ENCODE measurements at regions not wholly inside any gene's neighbourhood (a gene's known extent, or its start where the extent isn't known, plus 50 kb on each side); places are given as distances from the start of the nearest gene placed in this dataset.

GRCh38 chr12:25051656-25052195, 102.8 kb upstream of the BCAT1 start:
- ATAC-seq (ENCODE audit: low FRiP score) (no peak), DNase-seq (ENCODE audit: low spot score) (no peak)
- TF ChIP-seq, protein P1, sequence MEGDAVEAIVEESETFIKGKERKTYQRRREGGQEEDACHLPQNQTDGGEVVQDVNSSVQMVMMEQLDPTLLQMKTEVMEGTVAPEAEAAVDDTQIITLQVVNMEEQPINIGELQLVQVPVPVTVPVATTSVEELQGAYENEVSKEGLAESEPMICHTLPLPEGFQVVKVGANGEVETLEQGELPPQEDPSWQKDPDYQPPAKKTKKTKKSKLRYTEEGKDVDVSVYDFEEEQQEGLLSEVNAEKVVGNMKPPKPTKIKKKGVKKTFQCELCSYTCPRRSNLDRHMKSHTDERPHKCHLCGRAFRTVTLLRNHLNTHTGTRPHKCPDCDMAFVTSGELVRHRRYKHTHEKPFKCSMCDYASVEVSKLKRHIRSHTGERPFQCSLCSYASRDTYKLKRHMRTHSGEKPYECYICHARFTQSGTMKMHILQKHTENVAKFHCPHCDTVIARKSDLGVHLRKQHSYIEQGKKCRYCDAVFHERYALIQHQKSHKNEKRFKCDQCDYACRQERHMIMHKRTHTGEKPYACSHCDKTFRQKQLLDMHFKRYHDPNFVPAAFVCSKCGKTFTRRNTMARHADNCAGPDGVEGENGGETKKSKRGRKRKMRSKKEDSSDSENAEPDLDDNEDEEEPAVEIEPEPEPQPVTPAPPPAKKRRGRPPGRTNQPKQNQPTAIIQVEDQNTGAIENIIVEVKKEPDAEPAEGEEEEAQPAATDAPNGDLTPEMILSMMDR (IDR thresholded peaks at IDR 0.05), result no peak

DNA sequence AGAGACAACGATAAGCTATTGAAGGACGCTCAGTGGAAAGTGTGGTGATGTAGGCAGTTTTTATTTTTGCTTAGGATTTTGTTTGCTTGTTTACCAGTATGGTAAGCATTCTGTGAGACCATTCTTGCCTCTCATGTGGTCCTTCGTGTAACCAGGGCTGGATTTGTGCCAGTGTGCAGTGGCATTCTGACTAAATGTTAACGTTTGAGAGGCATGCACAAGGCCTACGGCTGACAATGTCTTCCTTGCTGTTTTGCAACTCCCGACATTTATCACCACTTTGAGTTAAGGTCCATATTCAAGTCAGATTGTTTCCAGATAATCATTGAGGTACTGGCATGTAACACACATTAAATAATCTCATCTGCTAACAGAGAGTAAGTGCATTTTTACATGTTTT, 102.3 kb upstream of the BCAT1 start:
- TF ChIP-seq, protein P1 (IDR thresholded peaks at IDR 0.05), result no peak
- DNase-seq (ENCODE audit: low spot score), result no peak
- no peak for ATAC-seq (ENCODE audit: low FRiP score)

- no peak for DNase-seq (ENCODE audit: low spot score)
- TF ChIP-seq, protein P1 (IDR thresholded peaks at IDR 0.05), result no peak
- no peak for ATAC-seq (ENCODE audit: low FRiP score)
These were observed 97.0 kb upstream of the BCAT1 start for GRCh38 chr12:25045869-25046268.

DNA sequence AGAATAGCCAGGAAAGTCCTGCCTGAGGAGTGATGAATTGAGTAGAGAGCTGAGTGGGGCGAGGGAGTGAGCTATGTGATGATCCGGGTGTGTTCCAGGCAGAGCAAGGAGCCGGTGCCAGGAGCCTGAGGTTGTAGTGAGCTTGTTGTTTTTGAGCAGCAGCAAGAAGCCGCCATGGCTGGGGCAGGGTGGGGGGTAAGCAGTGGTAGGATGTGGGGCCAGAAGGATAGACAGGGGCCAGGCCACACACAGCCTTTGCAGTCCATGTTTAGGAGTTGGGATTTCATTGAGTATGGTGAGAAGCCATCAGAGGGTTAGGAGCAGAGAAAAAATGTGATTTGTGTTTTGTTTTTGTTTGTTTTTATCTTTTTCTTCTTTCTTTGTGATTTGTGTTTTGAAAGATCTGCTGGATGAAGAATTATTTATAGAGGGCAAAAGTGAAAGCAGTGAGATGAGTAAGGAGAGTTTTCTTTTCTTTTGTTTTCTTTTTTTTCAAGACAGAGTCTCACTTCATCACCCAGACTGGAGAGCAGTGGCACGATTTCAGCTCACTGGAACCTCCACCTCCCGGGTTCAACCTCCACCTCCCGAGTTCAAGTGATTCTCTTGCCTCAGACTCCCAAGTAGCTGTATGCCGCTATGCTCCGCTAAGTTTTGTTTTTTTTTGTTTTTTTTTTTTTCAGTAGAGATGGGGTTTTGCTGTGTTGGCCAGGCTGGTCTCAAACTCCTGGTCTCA, 92.3 kb upstream of the BCAT1 start:
- TF ChIP-seq, protein P1 (IDR thresholded peaks at IDR 0.05), result no peak
- peak; percentile 83 for ATAC-seq (ENCODE audit: low FRiP score)
- DNase-seq (ENCODE audit: low spot score), result no peak

DNA sequence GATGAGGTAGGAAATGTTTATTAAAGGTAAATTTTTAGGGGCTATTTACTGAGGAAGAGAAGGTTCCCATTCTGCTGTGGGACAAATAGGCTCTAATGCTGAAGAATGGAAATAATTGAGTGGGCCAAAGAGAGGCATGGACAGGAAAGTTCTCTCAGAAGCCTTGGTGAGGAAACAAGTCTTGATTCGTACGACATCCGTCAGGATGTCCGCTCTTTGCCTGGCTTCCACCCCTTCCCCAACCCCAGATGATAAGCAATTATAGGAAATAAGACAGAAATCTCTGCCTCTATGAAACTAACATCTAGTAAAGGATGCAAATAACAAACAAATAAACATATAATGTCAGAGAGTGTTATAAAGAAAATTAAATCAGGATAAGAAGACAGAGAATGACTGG, 91.7 kb upstream of the BCAT1 start:
- TF ChIP-seq, protein P1 (IDR thresholded peaks at IDR 0.05), result no peak
- no peak for ATAC-seq (ENCODE audit: low FRiP score)

GRCh38 chr12:25034676-25035075, 85.8 kb upstream of the BCAT1 start:
- TF ChIP-seq, protein P1 (IDR thresholded peaks at IDR 0.05), result no peak
- ATAC-seq (ENCODE audit: low FRiP score) (no peak), DNase-seq (ENCODE audit: low spot score) (no peak)

More for the DNA sequence above, 91.7 kb upstream of the BCAT1 start:
- no peak for DNase-seq (ENCODE audit: low spot score)

- ATAC-seq (ENCODE audit: low FRiP score), result no peak
- TF ChIP-seq, protein P1 (IDR thresholded peaks at IDR 0.05), result no peak
- no peak for DNase-seq (ENCODE audit: low spot score)
These were observed 77.1 kb upstream of the BCAT1 start for GRCh38 chr12:25025951-25026490.
